ENCODE measurements at regions not wholly inside any gene's neighbourhood (a gene's known extent, or its start where the extent isn't known, plus 50 kb on each side); places are given as distances from the start of the nearest gene placed in this dataset.

- TF ChIP-seq POLR2A (IDR thresholded peaks at IDR 0.05; ENCODE audit: low read length) (no peak), GATA1 (IDR thresholded peaks at IDR 0.05; ENCODE audit: low read depth, low read length) (no peak)
Measured at GRCh38 chr3:18744472-18744871, 319.3 kb upstream of the SATB1 start.

Measured in erythroblast (primary cell).